Cortex of kidney (tissue), 1 donor: ENCODE measurements at regions not wholly inside any gene's neighbourhood (a gene's known extent, or its start where the extent isn't known, plus 50 kb on each side); places are given as distances from the start of the nearest gene placed in this dataset.

Source experiments
- DNase-seq: peaks from one replicate; lab custom pipeline; 2025; lab: John Stamatoyannopoulos, UW

GRCh38 chr5:56346741-56347535 is 113.8 kb upstream of the ANKRD55 start:
- DNase-seq, result no peak

GRCh38 chr5:56346044-56346710 is 113.0 kb upstream of the ANKRD55 start:
- no peak for DNase-seq

DNA sequence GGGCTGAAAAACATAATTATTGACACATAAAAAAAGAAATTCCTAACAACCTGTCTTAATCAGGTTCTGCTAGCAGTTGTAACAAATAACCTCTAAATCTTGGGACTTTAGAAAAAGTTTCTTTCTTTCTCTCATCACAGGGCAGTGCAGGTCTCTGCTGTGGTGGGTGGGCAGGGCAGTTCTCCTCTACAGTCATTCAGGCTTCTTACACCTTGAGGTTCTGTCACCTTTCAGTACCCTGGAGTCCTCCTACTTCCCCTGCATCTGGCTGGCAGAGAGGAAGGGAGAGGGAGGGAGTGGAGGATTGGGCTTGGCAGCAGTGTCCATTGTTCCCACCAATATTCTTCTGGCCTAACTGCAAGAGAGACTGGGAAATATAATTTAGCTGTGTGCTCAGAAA is 112.2 kb upstream of the ANKRD55 start:
- DNase-seq, result no peak

GRCh38 chr5:56344594-56344993 is 111.5 kb upstream of the ANKRD55 start:
- no peak for DNase-seq

- DNase-seq, result no peak
Observed at GRCh38 chr5:56343988-56344387, 110.9 kb upstream of the ANKRD55 start.

GRCh38 chr5:56342616-56343015 is 109.5 kb upstream of the ANKRD55 start:
- DNase-seq, result no peak

GRCh38 chr5:56340196-56340980 is 107.3 kb upstream of the ANKRD55 start:
- DNase-seq, result no peak

DNA sequence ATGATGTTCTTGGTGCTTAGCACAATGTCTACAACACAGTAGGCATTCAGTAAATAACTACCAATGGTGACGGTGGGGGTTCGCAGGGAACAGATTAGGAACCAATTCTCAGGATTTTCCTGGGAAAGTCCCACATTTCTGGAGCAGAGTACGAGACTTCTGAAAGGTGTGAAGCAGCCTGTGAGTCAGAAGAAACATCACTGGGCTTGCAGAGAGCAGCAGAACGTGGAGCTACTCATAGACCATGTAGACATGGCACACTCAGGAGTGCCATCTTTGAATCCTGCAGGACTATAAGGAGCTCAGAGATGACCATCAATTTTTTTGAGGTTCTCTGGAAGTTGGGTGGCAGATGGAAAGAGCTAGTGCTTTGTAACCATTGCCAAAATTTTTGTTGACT is 106.6 kb upstream of the ANKRD55 start:
- no peak for DNase-seq

- no peak for DNase-seq
Observed at GRCh38 chr5:56337715-56338319, 104.7 kb upstream of the ANKRD55 start.

DNA sequence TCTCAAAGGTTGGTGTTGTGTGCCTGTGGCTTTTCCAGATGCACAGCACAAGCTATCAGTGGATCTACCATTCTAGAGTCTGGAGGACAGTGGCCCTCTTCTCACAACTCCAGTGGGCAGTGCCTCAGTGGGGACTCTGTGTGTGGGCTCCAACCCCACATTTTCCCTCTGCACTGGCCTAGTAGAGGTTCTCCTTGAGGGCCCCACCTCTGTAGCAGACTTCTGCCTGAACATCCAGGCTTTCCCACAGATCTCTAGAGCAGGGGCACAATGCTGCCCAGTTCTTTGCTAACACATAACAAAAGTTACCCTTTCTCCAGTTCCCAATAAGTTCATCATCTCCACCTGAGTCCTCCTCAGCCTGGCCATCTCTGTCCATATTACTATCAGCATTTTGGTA is 102.1 kb upstream of the ANKRD55 start:
- DNase-seq, result no peak

DNA sequence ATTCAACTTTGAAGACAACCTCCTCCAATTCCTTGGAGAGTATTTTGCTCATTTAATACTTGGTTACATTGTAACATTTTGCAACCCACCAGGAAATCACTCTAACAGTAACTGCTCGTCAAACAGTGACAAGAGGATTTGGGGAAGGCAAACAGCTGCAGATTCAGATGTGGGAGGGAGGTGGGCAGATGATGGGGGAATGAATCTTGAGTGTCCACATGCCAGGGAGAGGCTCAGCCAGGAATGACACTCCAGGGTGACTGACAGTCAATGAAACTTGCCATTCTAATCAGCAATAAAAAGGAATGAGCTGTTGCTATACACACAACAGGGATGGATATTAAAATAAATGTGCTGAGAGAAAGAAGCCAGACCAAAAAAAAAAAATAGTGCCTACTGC is 97.7 kb upstream of the ANKRD55 start:
- no peak for DNase-seq

- no peak for DNase-seq
Observed at GRCh38 chr5:56330167-56330566, 97.0 kb upstream of the ANKRD55 start.

DNA sequence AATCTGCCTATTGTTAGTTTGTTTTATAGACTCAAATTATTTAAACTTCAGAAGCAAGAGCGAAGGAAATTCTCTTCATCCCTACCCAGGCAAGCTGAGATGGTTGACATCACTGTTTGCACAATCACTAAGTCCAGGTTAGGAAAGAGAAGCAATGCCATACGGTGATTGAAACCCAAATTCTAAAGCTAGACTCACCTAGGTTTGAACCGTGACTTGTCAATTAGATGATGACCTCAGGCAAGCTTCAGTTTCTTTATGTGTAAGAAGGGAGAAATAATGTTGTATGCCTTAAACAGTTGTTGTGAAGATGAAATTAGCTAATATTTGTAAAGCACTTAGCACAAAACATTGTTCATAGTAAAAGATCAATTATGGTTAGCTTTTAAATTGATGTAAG is 96.5 kb upstream of the ANKRD55 start:
- DNase-seq, result no peak

DNA sequence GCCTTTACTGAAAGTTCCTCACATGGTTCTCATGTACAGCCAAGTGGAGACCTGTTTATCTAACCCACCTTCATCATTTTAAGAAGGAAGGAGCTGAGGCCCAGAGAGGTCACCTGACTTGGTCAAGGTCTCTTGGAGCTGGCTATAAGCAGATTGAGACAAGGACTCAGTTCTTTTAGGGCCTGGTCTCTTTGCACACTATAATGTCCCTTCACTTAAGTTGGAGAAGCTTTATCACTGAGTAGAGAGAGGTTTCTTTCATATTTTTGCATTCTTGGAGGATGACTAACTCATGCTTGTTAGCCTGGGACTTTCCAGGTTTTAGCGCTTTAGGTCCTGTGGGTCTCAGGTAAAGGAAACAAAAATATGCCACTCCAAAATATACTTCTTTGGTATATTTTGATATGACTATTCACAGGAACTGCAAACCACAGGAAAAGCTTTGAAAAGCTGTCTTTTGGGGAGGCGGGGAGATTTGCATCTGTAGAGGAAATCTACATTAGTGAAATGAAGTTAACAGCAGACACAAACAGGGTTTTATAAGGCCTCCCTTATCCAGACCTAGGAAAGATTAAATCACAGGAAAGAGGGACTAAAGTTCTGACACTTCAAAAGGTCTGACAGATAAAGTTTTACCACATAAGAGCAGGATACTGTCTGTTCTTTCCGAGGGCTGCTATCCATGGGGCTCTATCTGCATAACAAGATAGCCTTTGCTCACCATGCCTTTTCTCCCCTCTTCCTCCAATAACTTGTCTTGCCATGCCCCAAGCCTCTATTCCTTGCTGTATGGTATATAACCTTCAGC is 95.8 kb upstream of the ANKRD55 start:
- DNase-seq, result no peak

DNA sequence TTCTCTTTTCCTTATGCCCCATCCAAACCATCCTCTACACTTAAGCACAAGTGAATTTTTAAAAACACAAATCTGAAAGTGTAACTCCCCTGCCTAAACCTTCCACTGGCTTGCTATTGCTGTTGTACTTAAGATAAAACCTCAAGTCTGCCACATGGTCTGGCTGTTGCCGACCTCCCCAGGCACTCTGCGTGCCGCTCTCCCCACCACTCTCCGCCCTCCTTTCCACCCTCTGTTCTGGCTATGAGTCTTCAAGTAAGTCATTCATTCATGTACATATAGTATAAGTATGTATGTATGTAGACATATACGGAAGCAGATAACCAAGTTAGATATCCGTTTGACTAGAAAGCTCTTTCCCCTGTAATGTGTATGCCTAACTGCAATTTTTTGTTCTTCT is 94.7 kb upstream of the ANKRD55 start:
- peak; percentile 14 for DNase-seq

GRCh38 chr5:56326770-56327169 is 93.6 kb upstream of the ANKRD55 start:
- DNase-seq, result no peak

GRCh38 chr5:56326116-56326515 is 93.0 kb upstream of the ANKRD55 start:
- DNase-seq, result no peak

DNA sequence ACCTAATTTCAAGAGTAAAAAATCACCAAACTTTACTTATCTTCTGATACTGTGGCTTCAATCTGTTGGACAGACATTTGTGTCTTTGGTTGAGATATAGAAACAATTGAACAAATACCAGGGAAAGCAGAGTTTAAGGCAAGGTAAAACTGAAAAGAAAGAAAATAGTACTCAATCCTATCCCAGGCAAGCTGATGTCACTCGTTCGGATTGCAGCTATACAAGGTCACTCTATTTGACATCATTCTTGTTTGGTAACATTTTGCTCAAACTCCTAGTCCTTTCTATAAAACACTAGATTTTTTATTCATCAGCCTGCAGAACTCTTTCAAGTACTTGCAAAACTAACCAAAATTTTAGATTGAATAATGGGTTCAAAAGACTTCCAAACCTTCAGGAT is 91.9 kb upstream of the ANKRD55 start:
- DNase-seq, result no peak

- no peak for DNase-seq
Observed at GRCh38 chr5:56323505-56323904, 90.4 kb upstream of the ANKRD55 start.

DNA sequence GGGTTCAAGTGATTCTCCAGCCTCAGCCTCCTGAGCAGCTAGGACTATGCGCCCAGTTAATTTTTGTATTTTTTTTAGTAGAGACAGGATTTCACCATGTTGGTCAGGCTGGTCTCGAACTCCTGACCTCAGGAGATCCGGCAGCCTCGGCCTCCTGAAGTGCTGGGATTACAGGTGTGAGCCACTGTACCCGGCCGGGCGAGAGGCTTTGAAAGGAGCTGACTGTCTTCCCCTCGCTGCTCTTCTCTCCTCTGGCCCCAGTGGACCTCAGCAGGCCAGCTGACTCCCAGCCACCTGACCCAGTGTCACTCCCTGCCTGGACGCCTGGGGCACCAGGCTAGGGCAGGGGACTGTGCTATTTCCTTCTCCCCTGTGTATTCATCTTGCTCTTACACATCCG is 89.5 kb upstream of the ANKRD55 start:
- DNase-seq, result no peak

DNA sequence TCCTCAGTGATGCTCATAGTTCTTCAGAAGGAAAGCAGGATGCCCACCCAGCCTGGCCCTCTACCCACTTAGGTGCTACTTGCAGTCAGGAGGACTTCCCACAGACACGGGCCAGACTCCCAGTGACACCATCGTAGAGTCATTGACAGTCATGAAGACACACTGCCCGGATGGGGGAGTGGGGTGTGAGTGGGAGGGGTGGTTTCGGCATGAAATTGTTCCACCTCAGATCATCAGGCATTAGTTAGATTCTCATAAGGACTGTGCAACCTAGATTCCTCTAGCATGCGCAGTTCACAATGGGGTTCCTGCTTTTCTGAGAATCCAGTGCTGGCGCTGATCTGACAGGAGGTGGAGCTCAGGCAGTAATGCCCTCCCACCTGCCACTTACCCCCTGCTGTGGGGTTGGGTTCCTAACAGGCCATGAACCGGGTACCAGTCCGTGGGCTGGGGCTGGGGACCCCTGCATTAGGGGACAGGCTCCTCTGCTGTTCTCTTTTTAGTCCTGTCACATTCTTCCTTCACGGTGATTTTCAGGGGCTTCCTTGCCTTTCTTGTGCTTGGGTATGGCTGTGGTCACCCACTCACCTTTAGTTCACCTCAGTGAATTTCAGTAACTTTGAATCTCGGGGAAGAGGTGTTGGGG is 88.2 kb upstream of the ANKRD55 start:
- no peak for DNase-seq
